H1 (cell line): ENCODE measurements at regions not wholly inside any gene's neighbourhood (a gene's known extent, or its start where the extent isn't known, plus 50 kb on each side); places are given as distances from the start of the nearest gene placed in this dataset.

Experiments
- CTCF ChIA-PET: fragments of 300-600 bp; sonication (Branson Sonifier 250); formaldehyde crosslinking; loops from one replicate; lab custom pipeline; 2021; ENCODE audit not compliant: partially characterized antibody; lab: Charles Lee
- POLR2A ChIA-PET: fragments of 300-600 bp; sonication (Branson Sonifier 250); formaldehyde crosslinking; loops from one replicate; lab custom pipeline; 2021; ENCODE audit warnings: inconsistent platforms; ENCODE audit not compliant: partially characterized antibody; lab: Charles Lee
- DNase-seq, 2 experiments: peaks; one replicate each; pipeline versions ENCODE4 v3.0.0 to v3.0.0-alpha.2; 2010 to 2022; ENCODE audit warnings: low spot score in 2 of 2, low read depth in 1 of 2, mixed read lengths in 1 of 2
- FAIRE-seq: peaks from 2 replicates; lab custom pipeline; 2011; peaks lifted over from hg19 to GRCh38; lab: Jason Lieb, UNC
- H2AFZ ChIP-seq: 2 replicates; pipeline ENCODE4 v1.8.1; 2012; ENCODE audit warnings: low read length, inconsistent platforms
- H2AK5ac ChIP-seq: 2 replicates; pipeline ENCODE4 v1.6.1; 2013; ENCODE audit warnings: low read depth, low read length
- H2BK120ac ChIP-seq: replicated peaks from 2 replicates; pipeline ENCODE3; 2013; ENCODE audit warnings: low read depth, low read length, inconsistent platforms
- H2BK12ac ChIP-seq: 2 replicates; pipeline ENCODE4 v1.6.1; 2013; ENCODE audit warnings: low read depth, low read length
- H2BK15ac ChIP-seq: 2 replicates; pipeline ENCODE4 v1.6.1; 2013; ENCODE audit warnings: low read length
- H2BK20ac ChIP-seq: 2 replicates; pipeline ENCODE4 v1.6.1; 2013; ENCODE audit warnings: low read length
- H2BK5ac ChIP-seq: 2 replicates; pipeline ENCODE4 v1.6.1; 2013; ENCODE audit warnings: low read depth, low read length
- H3K14ac ChIP-seq: 2 replicates; pipeline ENCODE4 v1.6.1; 2013; ENCODE audit warnings: inconsistent platforms; ENCODE audit not compliant: insufficient read length
- H3K18ac ChIP-seq: 2 replicates; pipeline ENCODE4 v1.6.1; 2013; ENCODE audit warnings: low read length; ENCODE audit errors: extremely low read depth
- H3K23ac ChIP-seq: 2 replicates; pipeline ENCODE4 v1.6.1; 2013; ENCODE audit warnings: inconsistent platforms; ENCODE audit not compliant: insufficient read length
- H3K23me2 ChIP-seq: 2 replicates; pipeline ENCODE4 v1.6.1; 2013; ENCODE audit warnings: low read depth, low read length
- H3K27ac ChIP-seq: 2 replicates; pipeline ENCODE4 v1.6.1; 2011; ENCODE audit warnings: low read depth, low read length, inconsistent platforms
- H3K27me3 ChIP-seq, 4 experiments: replicated peaks in 1 of 4; 1 replicate in 1 of 4; 2 replicates in 3 of 4; pipeline versions ENCODE4 v1.6.1 to v1.8.1; 2011 to 2013; ENCODE audit warnings: low read length in 3 of 4, mild to moderate bottlenecking in 3 of 4, inconsistent platforms in 2 of 4, mixed read lengths in 2 of 4, moderate library complexity in 1 of 4; ENCODE audit not compliant: control insufficient read depth in 3 of 4, insufficient read depth in 3 of 4; ENCODE audit errors: extremely low read depth in 1 of 4
- H3K36me3 ChIP-seq, 4 experiments: 2 replicates each; pipeline versions ENCODE4 v1.6.1 to v1.8.1; 2011 to 2013; ENCODE audit warnings: mild to moderate bottlenecking in 4 of 4, low read length in 3 of 4, moderate library complexity in 2 of 4, control low read depth in 1 of 4, inconsistent platforms in 1 of 4; ENCODE audit not compliant: insufficient read depth in 4 of 4, control insufficient read depth in 2 of 4
- H3K4ac ChIP-seq: replicated peaks from 2 replicates; pipeline ENCODE3; 2013; ENCODE audit warnings: low read length, low read depth, mixed read lengths, inconsistent platforms; ENCODE audit not compliant: insufficient read length
- H3K4me1 ChIP-seq, 4 experiments: replicated peaks in 1 of 4; 1 replicate in 1 of 4; 2 replicates in 3 of 4; pipeline versions ENCODE4 v1.6.1 to v1.8.1; 2011 to 2013; ENCODE audit warnings: low read length in 3 of 4, inconsistent platforms in 2 of 4, mixed read lengths in 1 of 4; ENCODE audit not compliant: insufficient read depth in 4 of 4, control insufficient read depth in 3 of 4
- H3K4me2 ChIP-seq, 2 experiments: 2 replicates each; pipeline versions ENCODE4 v1.6.1 to v1.8.1; 2011 to 2013; ENCODE audit warnings: low read depth in 2 of 2, low read length in 2 of 2, control low read depth in 1 of 2, inconsistent platforms in 1 of 2, mild to moderate bottlenecking in 1 of 2; ENCODE audit not compliant: insufficient read depth in 1 of 2
- H3K4me3 ChIP-seq, 4 experiments: fragments of 200-600, 300-600 bp in 1 of 4; sonication (generic), shearing (Covaris generic), sonication (Bioruptor Twin) in 1 of 4; 2 replicates each; pipeline versions ENCODE4 v1.5.1 to v1.8.1; 2011 to 2016; ENCODE audit warnings: low read length in 4 of 4, low read depth in 3 of 4, control low read depth in 2 of 4, inconsistent platforms in 2 of 4, mild to moderate bottlenecking in 2 of 4, mixed read lengths in 1 of 4, moderate library complexity in 1 of 4; ENCODE audit not compliant: insufficient read depth in 2 of 4; ENCODE audit errors: extremely low read depth in 1 of 4
- H3K56ac ChIP-seq: replicated peaks from 2 replicates; pipeline ENCODE3; 2013; ENCODE audit warnings: low read depth, mild to moderate bottlenecking, mixed read lengths, low read length, inconsistent platforms; ENCODE audit not compliant: insufficient read length
- H3K79me1 ChIP-seq: 2 replicates; pipeline ENCODE4 v1.6.1; 2013; ENCODE audit warnings: low read depth, low read length, control low read depth
- H3K79me2 ChIP-seq, 2 experiments: 2 replicates each; pipeline versions ENCODE4 v1.6.1 to v1.8.1; 2012 to 2013; ENCODE audit warnings: low read length in 2 of 2, mild to moderate bottlenecking in 2 of 2, inconsistent platforms in 1 of 2; ENCODE audit not compliant: insufficient read depth in 2 of 2, control insufficient read depth in 1 of 2
- H3K9ac ChIP-seq, 4 experiments: replicated peaks in 1 of 4; 1 replicate in 1 of 4; 2 replicates in 3 of 4; pipeline versions ENCODE4 v1.6.1 to v1.8.1; 2011 to 2013; ENCODE audit warnings: low read depth in 3 of 4, low read length in 3 of 4, control low read depth in 2 of 4, mild to moderate bottlenecking in 2 of 4, moderate library complexity in 2 of 4, inconsistent platforms in 1 of 4; ENCODE audit errors: extremely low read depth in 1 of 4
- H3K9me3 ChIP-seq, 2 experiments: 2 replicates each; pipeline versions ENCODE4 v1.6.1 to v1.8.1; 2012 to 2013; ENCODE audit warnings: mild to moderate bottlenecking in 2 of 2, moderate library complexity in 2 of 2, control low read depth in 1 of 2, inconsistent platforms in 1 of 2, low read depth in 1 of 2, low read length in 1 of 2, mixed read lengths in 1 of 2; ENCODE audit not compliant: insufficient read depth in 2 of 2
- H4K20me1 ChIP-seq, 2 experiments: replicated peaks in 1 of 2; 2 replicates each; pipeline versions ENCODE3 to v1.8.1; 2011 to 2013; ENCODE audit warnings: inconsistent platforms in 2 of 2, low read length in 2 of 2, mild to moderate bottlenecking in 1 of 2; ENCODE audit not compliant: insufficient read depth in 2 of 2, control insufficient read depth in 1 of 2
- H4K5ac ChIP-seq: 2 replicates; pipeline ENCODE4 v1.6.1; 2013; ENCODE audit warnings: low read length, low read depth, mixed read lengths, inconsistent platforms; ENCODE audit not compliant: insufficient read length
- H4K8ac ChIP-seq: 2 replicates; pipeline ENCODE4 v1.8.0; 2013; ENCODE audit warnings: mild to moderate bottlenecking, moderate library complexity, low read length, inconsistent platforms; ENCODE audit not compliant: insufficient read depth; ENCODE audit errors: extremely low read depth
- H4K91ac ChIP-seq: replicated peaks from 2 replicates; pipeline ENCODE3; 2013; ENCODE audit warnings: low read length, mixed read lengths, inconsistent platforms; ENCODE audit not compliant: insufficient read length
- BACH1 ChIP-seq: IDR thresholded peaks from 2 replicates; pipeline ENCODE4 v1.6.1; 2012; ENCODE audit warnings: low read length, improper control_type of control experiment
- CHD2 ChIP-seq: IDR thresholded peaks from 2 replicates; pipeline ENCODE4 v1.6.1; 2012; ENCODE audit warnings: low read length, improper control_type of control experiment
- GTF2F1 ChIP-seq: IDR thresholded peaks from 2 replicates; pipeline ENCODE4 v1.6.1; 2012; ENCODE audit warnings: low read depth, low read length, improper control_type of control experiment, borderline replicate concordance
- KDM5A ChIP-seq: fragments of 200-600 bp; IDR thresholded peaks from 2 replicates; pipeline ENCODE4 v1.7.1; 2012; ENCODE audit warnings: mild to moderate bottlenecking, low read length, inconsistent platforms, mixed read lengths
- MAFK ChIP-seq: IDR thresholded peaks from 2 replicates; pipeline ENCODE4 v1.6.1; 2012; ENCODE audit warnings: low read depth, mild to moderate bottlenecking, improper control_type of control experiment, low read length
- NANOG ChIP-seq: IDR thresholded peaks from 2 replicates; pipeline ENCODE4 v1.6.1; 2011; ENCODE audit warnings: low read length, low read depth, mild to moderate bottlenecking, inconsistent platforms; ENCODE audit not compliant: insufficient read depth, poor library complexity, severe bottlenecking
- PHF8 ChIP-seq: fragments of 200-600 bp; sonication (generic); conservative IDR thresholded peaks from 2 replicates; pipeline ENCODE4 v1.7.1; 2012; ENCODE audit warnings: low read depth, mild to moderate bottlenecking, inconsistent platforms, low read length, moderate library complexity
- POLR2A ChIP-seq, 2 experiments: IDR thresholded peaks; 1 replicate in 1 of 2; 2 replicates in 1 of 2; pipeline ENCODE4 v1.6.1; 2011; ENCODE audit warnings: low read depth in 2 of 2, low read length in 2 of 2, mild to moderate bottlenecking in 2 of 2; ENCODE audit errors: control extremely low read depth in 1 of 2
- POLR2AphosphoS5 ChIP-seq: IDR thresholded peaks from 2 replicates; pipeline ENCODE4 v1.6.1; 2011; ENCODE audit warnings: low read depth, low read length
- RBBP5 ChIP-seq: IDR thresholded peaks from 2 replicates; pipeline ENCODE4 v1.7.1; 2012; ENCODE audit warnings: low read depth, mild to moderate bottlenecking, inconsistent platforms, low read length, moderate library complexity, borderline replicate concordance
- RFX5 ChIP-seq: IDR thresholded peaks from 2 replicates; pipeline ENCODE4 v1.6.1; 2011; ENCODE audit warnings: low read depth, low read length, improper control_type of control experiment, borderline replicate concordance
- SP1 ChIP-seq: IDR thresholded peaks from 2 replicates; pipeline ENCODE4 v1.6.1; 2011; ENCODE audit warnings: low read depth, low read length
- TAF1 ChIP-seq: IDR thresholded peaks from 2 replicates; pipeline ENCODE4 v1.6.1; 2011; ENCODE audit warnings: mild to moderate bottlenecking, low read depth, low read length
- TAF7 ChIP-seq: optimal IDR thresholded peaks from 2 replicates; pipeline ENCODE3; 2011; ENCODE audit warnings: low read depth, mild to moderate bottlenecking, inconsistent platforms, low read length, moderate library complexity, borderline replicate concordance
- TEAD4 ChIP-seq: IDR thresholded peaks from 2 replicates; pipeline ENCODE4 v1.6.1; 2012; ENCODE audit warnings: low read depth, low read length, inconsistent platforms, mixed read lengths
- WGBS, 2 experiments: shearing (Covaris generic) in 1 of 2; methylation state at CpG; one replicate each; pipeline versions ENCODE4 v1.1.6 to v1.1.7; 2013 to 2015; ENCODE audit warnings: low lambda C conversion rate in 2 of 2, mixed read lengths in 2 of 2, inconsistent platforms in 1 of 2, low coverage in 1 of 2, missing lambda C conversion rate in 1 of 2; ENCODE audit not compliant: insufficient replicate concordance in 2 of 2, insufficient coverage in 1 of 2, insufficient read length in 1 of 2; ENCODE audit errors: extremely low coverage in 1 of 2, missing lambda C conversion rate in 1 of 2; 5-methylcytosine and 5-hydroxymethylcytosine counted together
- TF ChIP-seq, protein P1 (sequence below): IDR thresholded peaks from 2 replicates; pipeline ENCODE4 v1.6.1; 2011; ENCODE audit warnings: low read depth, mild to moderate bottlenecking, low read length; ENCODE audit not compliant: insufficient read depth

DNA sequence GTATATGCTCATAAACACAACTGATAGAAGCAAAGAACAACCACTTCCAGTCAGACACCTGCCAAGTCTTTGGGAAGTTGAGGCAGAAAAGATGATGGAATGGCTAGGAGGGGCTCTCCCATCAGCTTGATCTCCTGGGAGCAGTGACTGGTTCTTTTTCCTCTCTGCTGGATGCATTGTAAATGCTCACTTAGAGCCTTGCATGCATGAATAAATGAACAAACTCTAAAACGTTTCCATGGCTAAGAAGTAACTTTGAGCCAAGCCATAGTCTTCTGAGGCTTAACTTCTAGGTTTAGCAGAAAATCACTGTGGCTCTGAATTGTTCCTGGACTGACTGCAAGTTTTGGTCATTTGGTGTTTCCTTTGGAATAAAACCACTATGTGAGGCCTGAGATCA lies 166.4 kb upstream of the CITED2 start:
- Histone ChIP-seq H3K36me3 (no peaks in the 10 kb centered on the region), H3K79me2 (no peaks in the 10 kb centered on the region), H2BK5ac (no peak overlapping the region), H2BK120ac (no peak overlapping the region), H3K9ac (no peak overlapping the region), H2AFZ (no peak overlapping the region), H3K27me3 (no peaks in the 10 kb centered on the region), H3K4me2 (no peak overlapping the region), H2BK15ac (no peak overlapping the region), H3K9me3 (no peaks in the 10 kb centered on the region), H3K4ac (no peak overlapping the region), H3K4me3 (no peak overlapping the region), H3K23me2 (no peaks in the 10 kb centered on the region), H2BK12ac (no peak overlapping the region), H3K4me1 (peaks cover 0 to 6% (median 2%) of the 10 kb centered on the region in 4 experiments; a peak in 2 of 7 replicates), H3K14ac (no peak overlapping the region), H2AK5ac (no peak overlapping the region), H2BK20ac (no peak overlapping the region), H3K79me1 (no peaks in the 10 kb centered on the region), H3K56ac (no peak overlapping the region), H4K5ac (no peak overlapping the region), H4K8ac (no peak overlapping the region), H3K18ac (no peak overlapping the region), H4K91ac (no peak overlapping the region), H3K23ac (no peak overlapping the region), H3K27ac (no peak overlapping the region), H4K20me1 (no peaks in the 10 kb centered on the region)
- WGBS, 2 experiments: 50% methylated on average over 1 of the region's 1 CpG; no CpG with 5 or more reads in 1 of the 2 experiments
- CTCF ChIA-PET: interaction anchor here (0.6 to 1.4 kb wide), 2 partner anchors 69 to 171 kb away, joined by 3 read pairs; no protein-coding TSS in a partner anchor
- DNase-seq: no peak
- FAIRE-seq: no peak
- POLR2A ChIA-PET: no interaction called here
- TF ChIP-seq CHD2 (no peak), POLR2A (IDR thresholded peaks at IDR 0.05; ENCODE audit: control extremely low read depth in 1 of 2, low read depth in 2 of 2, low read length in 2 of 2) (no peak), RBBP5 (no peak), KDM5A (no peak), TAF7 (no peak), BACH1 (no peak), PHF8 (no peak), MAFK (no peak), TEAD4 (no peak), SP1 (no peak), RFX5 (no peak), GTF2F1 (no peak), NANOG (no peak), TAF1 (no peak), POLR2AphosphoS5 (no peak)
- TF ChIP-seq, protein P1, sequence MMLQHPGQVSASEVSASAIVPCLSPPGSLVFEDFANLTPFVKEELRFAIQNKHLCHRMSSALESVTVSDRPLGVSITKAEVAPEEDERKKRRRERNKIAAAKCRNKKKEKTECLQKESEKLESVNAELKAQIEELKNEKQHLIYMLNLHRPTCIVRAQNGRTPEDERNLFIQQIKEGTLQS: no peak
